ENCODE measurements at regions not wholly inside any gene's neighbourhood (a gene's known extent, or its start where the extent isn't known, plus 50 kb on each side); places are given as distances from the start of the nearest gene placed in this dataset.

GRCh38 chr12:95413576-95413975, 60.4 kb upstream of the METAP2 start:
- POLR2A ChIA-PET = no interaction called here
- H3K27ac ChIP-seq (ENCODE audit: extremely low read depth, low read depth, low read length) = no peak overlapping the region
- CTCF ChIA-PET = no interaction called here

GRCh38 chr12:95415451-95415850, 58.5 kb upstream of the METAP2 start:
- Histone ChIP-seq H3K36me3 (ENCODE audit: control insufficient read depth in 2 of 2, insufficient read depth in 1 of 2, low read length in 2 of 2) (no peaks in the 10 kb centered on the region), H3K4me3 (ENCODE audit: low read depth, low read length) (no peak overlapping the region), H3K27ac (ENCODE audit: extremely low read depth, low read depth, low read length) (no peak overlapping the region), H3K4me1 (ENCODE audit: control insufficient read depth, insufficient read depth, low read length) (peaks cover 3% of the 10 kb centered on the region), H3K9me3 (ENCODE audit: control insufficient read depth, insufficient read depth, low read depth, low read length) (no peaks in the 10 kb centered on the region)
- ChIA-PET CTCF (interaction anchor here (0.6 kb wide), 1 partner anchor 50 kb away, joined by 3 read pairs; no protein-coding TSS in a partner anchor), POLR2A (interaction anchor here (0.6 kb wide), 1 partner anchor 401 kb away, joined by 3 read pairs; no protein-coding TSS in a partner anchor)
- TF ChIP-seq ZNF501 (tag by site-specific recombination; IDR thresholded peaks at IDR 0.05) (no peak), ZNF248 (tag by site-specific recombination; IDR thresholded peaks at IDR 0.05) (no peak), ZBTB26 (tag by site-specific recombination; optimal IDR thresholded peaks at IDR 0.05) (no peak), ZNF777 (tag by site-specific recombination; IDR thresholded peaks at IDR 0.05; ENCODE audit: borderline replicate concordance) (no peak), ZNF157 (tag by site-specific recombination; IDR thresholded peaks at IDR 0.05) (no peak), ZNF701 (tag by site-specific recombination; IDR thresholded peaks at IDR 0.05) (no peak), ZBTB21 (tag by site-specific recombination; IDR thresholded peaks at IDR 0.05) (no peak), ZNF624 (tag by site-specific recombination; IDR thresholded peaks at IDR 0.05) (no peak), ZFP37 (tag by site-specific recombination; IDR thresholded peaks at IDR 0.05) (no peak)

More at GRCh38 chr12:95413576-95413975, 60.4 kb upstream of the METAP2 start:
- Histone ChIP-seq H3K4me3 (ENCODE audit: low read depth, low read length) (no peak overlapping the region), H3K9me3 (ENCODE audit: control insufficient read depth, insufficient read depth, low read depth, low read length) (no peaks in the 10 kb centered on the region), H3K36me3 (ENCODE audit: control insufficient read depth in 2 of 2, insufficient read depth in 1 of 2, low read length in 2 of 2) (no peaks in the 10 kb centered on the region), H3K4me1 (ENCODE audit: control insufficient read depth, insufficient read depth, low read length) (peaks cover 3% of the 10 kb centered on the region)
- TF ChIP-seq ZNF146 (tag by site-specific recombination; IDR thresholded peaks at IDR 0.05) = no peak
- TF ChIP-seq ZNF157 (tag by site-specific recombination; IDR thresholded peaks at IDR 0.05) = no peak
- TF ChIP-seq FEZF1 (tag by site-specific recombination; IDR thresholded peaks at IDR 0.05) = no peak
- TF ChIP-seq ZNF529 (tag by site-specific recombination; IDR thresholded peaks at IDR 0.05; ENCODE audit: insufficient replicate concordance) = no peak
- TF ChIP-seq, protein P1, sequence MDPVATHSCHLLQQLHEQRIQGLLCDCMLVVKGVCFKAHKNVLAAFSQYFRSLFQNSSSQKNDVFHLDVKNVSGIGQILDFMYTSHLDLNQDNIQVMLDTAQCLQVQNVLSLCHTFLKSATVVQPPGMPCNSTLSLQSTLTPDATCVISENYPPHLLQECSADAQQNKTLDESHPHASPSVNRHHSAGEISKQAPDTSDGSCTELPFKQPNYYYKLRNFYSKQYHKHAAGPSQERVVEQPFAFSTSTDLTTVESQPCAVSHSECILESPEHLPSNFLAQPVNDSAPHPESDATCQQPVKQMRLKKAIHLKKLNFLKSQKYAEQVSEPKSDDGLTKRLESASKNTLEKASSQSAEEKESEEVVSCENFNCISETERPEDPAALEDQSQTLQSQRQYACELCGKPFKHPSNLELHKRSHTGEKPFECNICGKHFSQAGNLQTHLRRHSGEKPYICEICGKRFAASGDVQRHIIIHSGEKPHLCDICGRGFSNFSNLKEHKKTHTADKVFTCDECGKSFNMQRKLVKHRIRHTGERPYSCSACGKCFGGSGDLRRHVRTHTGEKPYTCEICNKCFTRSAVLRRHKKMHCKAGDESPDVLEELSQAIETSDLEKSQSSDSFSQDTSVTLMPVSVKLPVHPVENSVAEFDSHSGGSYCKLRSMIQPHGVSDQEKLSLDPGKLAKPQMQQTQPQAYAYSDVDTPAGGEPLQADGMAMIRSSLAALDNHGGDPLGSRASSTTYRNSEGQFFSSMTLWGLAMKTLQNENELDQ (tag by site-specific recombination; IDR thresholded peaks at IDR 0.05; ENCODE audit: low read depth) = no peak
- TF ChIP-seq ZNF202 (tag by site-specific recombination; IDR thresholded peaks at IDR 0.05; ENCODE audit: borderline replicate concordance) = no peak
- TF ChIP-seq, protein P2, sequence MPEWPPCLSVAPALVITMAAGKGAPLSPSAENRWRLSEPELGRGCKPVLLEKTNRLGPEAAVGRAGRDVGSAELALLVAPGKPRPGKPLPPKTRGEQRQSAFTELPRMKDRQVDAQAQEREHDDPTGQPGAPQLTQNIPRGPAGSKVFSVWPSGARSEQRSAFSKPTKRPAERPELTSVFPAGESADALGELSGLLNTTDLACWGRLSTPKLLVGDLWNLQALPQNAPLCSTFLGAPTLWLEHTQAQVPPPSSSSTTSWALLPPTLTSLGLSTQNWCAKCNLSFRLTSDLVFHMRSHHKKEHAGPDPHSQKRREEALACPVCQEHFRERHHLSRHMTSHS (tag by site-specific recombination; IDR thresholded peaks at IDR 0.05) = no peak
- TF ChIP-seq GFI1B (tag by site-specific recombination; IDR thresholded peaks at IDR 0.05) = no peak
- TF ChIP-seq HOXD13 (CRISPR knock-in tag; IDR thresholded peaks at IDR 0.05; ENCODE audit: borderline replicate concordance) = no peak
- TF ChIP-seq ZNF223 (tag by site-specific recombination; IDR thresholded peaks at IDR 0.05) = no peak
- TF ChIP-seq ZNF776 (tag by site-specific recombination; IDR thresholded peaks at IDR 0.05; ENCODE audit: borderline replicate concordance) = no peak
- TF ChIP-seq, protein P3, sequence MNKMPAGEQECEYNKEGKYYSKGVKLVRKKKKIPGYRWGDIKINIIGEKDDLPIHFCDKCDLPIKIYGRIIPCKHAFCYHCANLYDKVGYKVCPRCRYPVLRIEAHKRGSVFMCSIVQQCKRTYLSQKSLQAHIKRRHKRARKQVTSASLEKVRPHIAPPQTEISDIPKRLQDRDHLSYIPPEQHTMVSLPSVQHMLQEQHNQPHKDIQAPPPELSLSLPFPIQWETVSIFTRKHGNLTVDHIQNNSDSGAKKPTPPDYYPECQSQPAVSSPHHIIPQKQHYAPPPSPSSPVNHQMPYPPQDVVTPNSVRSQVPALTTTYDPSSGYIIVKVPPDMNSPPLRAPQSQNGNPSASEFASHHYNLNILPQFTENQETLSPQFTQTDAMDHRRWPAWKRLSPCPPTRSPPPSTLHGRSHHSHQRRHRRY (tag by site-specific recombination; IDR thresholded peaks at IDR 0.05) = no peak

All from HEK293 (cell line).